Body of pancreas (tissue), 4 donors: ENCODE measurements at regions not wholly inside any gene's neighbourhood (a gene's known extent, or its start where the extent isn't known, plus 50 kb on each side); places are given as distances from the start of the nearest gene placed in this dataset.

Experiments
- POLR2A ChIP-seq, 3 donors: fragments of 450-650 bp; IDR thresholded peaks; one replicate each; pipeline ENCODE4 v1.6.1; 2016; ENCODE audit warnings: antibody characterized with exemption in 3 of 3, mild to moderate bottlenecking in 2 of 3
- TF ChIP-seq, protein P1 (sequence below), 7 experiments: fragments of 450-650 bp in 4 of 7; fragments of 200-600 bp in 3 of 7; sonication (generic) in 3 of 7; IDR thresholded peaks; one replicate each; pipeline ENCODE4 v1.5.1; 2016 to 2019; ENCODE audit warnings: antibody characterized with exemption in 7 of 7

DNA sequence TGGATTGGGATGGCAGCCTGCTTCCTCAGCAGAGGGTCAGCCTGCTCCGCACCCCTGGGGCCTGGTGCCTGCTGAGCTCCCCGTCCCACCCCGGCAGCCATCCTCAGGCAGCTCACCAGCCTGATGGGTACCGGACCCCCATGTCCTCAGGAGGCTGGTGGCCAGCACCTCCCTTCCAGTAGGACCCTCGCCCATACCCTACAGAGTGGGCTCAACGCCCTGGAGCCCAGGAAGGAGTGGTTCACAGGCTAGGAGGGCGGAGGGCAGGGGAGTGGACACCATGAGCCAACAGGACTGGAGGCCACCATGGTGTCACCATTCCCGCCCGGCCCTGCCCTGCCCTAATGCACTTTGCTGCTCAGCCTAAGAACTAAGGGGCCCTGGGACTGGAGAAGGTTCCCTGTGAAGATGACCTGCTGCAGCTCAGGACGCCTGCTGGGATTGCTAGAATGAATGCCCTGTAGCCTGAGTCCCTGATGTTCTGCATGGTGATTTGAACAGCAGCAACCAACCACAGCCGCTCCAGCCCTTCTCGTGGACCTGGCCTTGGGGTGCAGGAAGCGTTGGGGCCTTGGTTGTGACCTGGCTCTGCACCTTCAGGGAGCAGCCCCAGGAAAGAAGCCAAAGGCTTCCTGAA lies 1080.8 kb downstream of the BRD1 start:
- TF ChIP-seq, protein P1, sequence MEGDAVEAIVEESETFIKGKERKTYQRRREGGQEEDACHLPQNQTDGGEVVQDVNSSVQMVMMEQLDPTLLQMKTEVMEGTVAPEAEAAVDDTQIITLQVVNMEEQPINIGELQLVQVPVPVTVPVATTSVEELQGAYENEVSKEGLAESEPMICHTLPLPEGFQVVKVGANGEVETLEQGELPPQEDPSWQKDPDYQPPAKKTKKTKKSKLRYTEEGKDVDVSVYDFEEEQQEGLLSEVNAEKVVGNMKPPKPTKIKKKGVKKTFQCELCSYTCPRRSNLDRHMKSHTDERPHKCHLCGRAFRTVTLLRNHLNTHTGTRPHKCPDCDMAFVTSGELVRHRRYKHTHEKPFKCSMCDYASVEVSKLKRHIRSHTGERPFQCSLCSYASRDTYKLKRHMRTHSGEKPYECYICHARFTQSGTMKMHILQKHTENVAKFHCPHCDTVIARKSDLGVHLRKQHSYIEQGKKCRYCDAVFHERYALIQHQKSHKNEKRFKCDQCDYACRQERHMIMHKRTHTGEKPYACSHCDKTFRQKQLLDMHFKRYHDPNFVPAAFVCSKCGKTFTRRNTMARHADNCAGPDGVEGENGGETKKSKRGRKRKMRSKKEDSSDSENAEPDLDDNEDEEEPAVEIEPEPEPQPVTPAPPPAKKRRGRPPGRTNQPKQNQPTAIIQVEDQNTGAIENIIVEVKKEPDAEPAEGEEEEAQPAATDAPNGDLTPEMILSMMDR (IDR thresholded peaks at IDR 0.05) = no peak
- TF ChIP-seq POLR2A (IDR thresholded peaks at IDR 0.05) = no peak
